ENCODE measurements at regions not wholly inside any gene's neighbourhood (a gene's known extent, or its start where the extent isn't known, plus 50 kb on each side); places are given as distances from the start of the nearest gene placed in this dataset.
A peak's percentile ranks its signal among the peaks of the same experiment; 100 is the strongest.

DNA sequence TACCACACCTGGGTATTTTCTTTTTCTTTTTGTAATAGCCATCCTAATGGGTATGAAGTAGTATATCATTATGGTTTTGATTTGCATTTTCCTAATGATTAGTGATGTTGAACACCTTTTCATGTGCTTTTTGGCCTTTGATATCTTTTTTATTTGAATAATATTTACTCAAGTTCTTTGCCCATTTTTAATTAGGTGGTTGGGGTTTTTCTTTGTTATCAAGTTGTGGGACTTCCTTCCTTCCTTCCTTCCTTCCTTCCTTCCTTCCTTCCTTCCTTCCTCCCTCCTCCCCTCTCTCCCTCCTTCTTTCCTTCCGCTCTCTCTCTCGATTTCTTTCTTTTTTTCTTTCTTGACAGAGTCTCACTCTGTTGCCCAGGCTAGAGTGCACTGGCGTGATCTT, 75.0 kb upstream of the PDGFD start:
- no peak for DNase-seq (ENCODE audit: low read depth)
- no peak overlapping the region for H3K4me3 ChIP-seq (ENCODE audit: low read length)
- TF ChIP-seq, protein P1, sequence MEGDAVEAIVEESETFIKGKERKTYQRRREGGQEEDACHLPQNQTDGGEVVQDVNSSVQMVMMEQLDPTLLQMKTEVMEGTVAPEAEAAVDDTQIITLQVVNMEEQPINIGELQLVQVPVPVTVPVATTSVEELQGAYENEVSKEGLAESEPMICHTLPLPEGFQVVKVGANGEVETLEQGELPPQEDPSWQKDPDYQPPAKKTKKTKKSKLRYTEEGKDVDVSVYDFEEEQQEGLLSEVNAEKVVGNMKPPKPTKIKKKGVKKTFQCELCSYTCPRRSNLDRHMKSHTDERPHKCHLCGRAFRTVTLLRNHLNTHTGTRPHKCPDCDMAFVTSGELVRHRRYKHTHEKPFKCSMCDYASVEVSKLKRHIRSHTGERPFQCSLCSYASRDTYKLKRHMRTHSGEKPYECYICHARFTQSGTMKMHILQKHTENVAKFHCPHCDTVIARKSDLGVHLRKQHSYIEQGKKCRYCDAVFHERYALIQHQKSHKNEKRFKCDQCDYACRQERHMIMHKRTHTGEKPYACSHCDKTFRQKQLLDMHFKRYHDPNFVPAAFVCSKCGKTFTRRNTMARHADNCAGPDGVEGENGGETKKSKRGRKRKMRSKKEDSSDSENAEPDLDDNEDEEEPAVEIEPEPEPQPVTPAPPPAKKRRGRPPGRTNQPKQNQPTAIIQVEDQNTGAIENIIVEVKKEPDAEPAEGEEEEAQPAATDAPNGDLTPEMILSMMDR (IDR thresholded peaks at IDR 0.05; ENCODE audit: insufficient read depth, low read depth, low read length, missing control alignments): no peak

DNA sequence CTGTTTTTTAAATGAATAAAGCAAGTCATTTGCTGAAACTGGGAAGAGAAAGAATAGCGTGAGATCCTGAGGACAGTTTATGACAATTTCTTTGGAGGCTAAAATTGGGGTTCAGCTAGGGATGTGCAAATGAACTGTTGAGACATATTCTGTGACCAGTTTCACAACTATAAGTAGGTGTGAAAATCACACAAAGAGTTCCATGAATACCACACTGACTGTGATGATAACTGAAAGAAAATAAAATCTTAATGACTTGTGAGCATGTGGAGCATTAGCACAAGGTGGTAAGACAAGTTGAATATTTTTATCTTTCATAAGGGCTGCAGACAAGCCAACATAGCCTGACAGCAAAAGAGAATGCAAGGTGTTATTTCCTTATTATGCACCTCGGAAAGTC, 61.1 kb upstream of the PDGFD start:
- no peak overlapping the region for H3K4me3 ChIP-seq (ENCODE audit: low read length)
- TF ChIP-seq, protein P1 (IDR thresholded peaks at IDR 0.05; ENCODE audit: insufficient read depth, low read depth, low read length, missing control alignments): no peak
- no peak for DNase-seq (ENCODE audit: low read depth)

DNA sequence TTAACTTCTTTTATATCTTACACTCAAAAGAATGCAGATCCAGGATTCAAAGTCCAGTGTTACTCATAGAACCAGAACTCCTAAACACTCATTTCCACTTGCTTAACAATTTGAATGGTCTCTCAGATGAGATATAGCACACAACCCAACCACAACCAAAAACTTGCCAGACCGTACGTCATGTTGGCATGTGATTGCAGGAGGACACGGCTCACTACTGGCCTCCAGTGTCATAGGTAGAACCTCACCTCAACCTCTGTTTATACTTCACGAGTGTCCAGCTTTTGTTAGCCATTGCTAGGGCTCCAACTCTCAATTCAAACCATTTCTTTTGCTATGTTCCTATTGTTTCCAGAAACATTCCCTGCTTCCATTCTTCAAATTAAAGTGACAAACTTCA, 58.5 kb upstream of the PDGFD start:
- TF ChIP-seq, protein P1 (IDR thresholded peaks at IDR 0.05; ENCODE audit: insufficient read depth, low read depth, low read length, missing control alignments): no peak
- no peak overlapping the region for H3K4me3 ChIP-seq (ENCODE audit: low read length)
- DNase-seq (ENCODE audit: low read depth): no peak

DNA sequence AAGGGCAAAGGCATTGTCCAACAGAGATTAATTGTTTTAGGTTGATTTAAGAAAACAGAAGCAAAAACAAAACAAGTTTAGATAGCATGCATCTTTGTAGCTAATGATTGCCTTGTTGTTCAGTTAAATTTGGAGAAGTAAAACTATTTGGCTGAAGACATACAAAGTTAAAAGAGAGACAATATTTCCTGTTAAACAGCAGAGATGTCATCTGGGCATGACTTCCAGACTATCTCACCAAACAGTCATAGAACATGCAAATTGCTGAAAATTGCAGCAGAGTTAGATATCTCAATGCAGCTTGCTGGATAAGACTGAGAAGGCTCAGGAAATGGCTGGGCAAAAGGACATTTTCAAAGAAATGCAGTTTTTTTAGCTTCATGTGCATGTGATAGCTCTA, 57.5 kb upstream of the PDGFD start:
- no peak overlapping the region for H3K4me3 ChIP-seq (ENCODE audit: low read length)
- TF ChIP-seq, protein P1 (IDR thresholded peaks at IDR 0.05; ENCODE audit: insufficient read depth, low read depth, low read length, missing control alignments): no peak
- no peak for DNase-seq (ENCODE audit: low read depth)

DNA sequence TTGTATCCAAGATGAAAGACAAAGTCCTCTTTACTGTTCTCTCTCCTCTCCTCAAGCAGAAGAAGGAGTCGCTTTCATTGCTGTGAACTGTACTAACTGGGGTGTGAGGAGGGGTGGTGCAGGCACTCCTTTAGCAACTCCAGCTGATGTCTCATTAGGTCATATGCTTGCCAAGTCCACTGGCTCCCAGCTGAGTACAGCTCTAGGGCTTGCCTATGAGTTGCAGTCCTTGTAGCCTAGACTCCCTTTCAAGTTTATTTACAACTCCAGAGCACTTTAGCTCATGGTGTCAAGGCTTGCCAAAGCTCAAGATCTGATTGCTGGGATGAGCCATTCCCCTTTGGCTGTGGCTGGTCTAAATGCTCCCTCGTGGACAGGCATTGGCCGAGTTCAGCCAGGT, 55.1 kb upstream of the PDGFD start:
- TF ChIP-seq, protein P1 (IDR thresholded peaks at IDR 0.05; ENCODE audit: insufficient read depth, low read depth, low read length, missing control alignments): no peak
- DNase-seq (ENCODE audit: low read depth): peak; percentile 35

DNA sequence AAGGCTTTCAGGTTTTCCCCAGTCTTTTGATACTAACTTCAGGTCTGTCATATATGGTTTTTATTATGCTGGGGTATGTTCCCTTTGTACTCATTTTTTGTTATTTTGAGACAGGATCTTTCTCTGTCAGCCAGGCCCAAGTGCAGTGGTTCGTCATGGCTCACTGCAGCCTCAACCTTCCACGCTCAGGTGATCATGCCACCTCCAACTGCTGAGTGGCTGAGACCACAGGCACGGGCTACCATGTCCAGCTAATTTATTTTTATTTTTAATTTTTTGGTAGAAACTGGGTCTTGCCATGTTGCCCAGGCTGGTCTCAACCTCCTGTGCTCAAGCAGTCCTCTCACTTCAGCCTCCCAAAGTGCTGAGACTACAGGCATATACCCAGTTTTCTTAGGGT, 50.6 kb upstream of the PDGFD start:
- TF ChIP-seq, protein P1 (IDR thresholded peaks at IDR 0.05; ENCODE audit: insufficient read depth, low read depth, low read length, missing control alignments): no peak
- DNase-seq (ENCODE audit: low read depth): no peak

More for the DNA sequence above, 55.1 kb upstream of the PDGFD start:
- no peak overlapping the region for H3K4me3 ChIP-seq (ENCODE audit: low read length)

More for the DNA sequence above, 50.6 kb upstream of the PDGFD start:
- no peak overlapping the region for H3K4me3 ChIP-seq (ENCODE audit: low read length)
